ENCODE measurements at regions not wholly inside any gene's neighbourhood (a gene's known extent, or its start where the extent isn't known, plus 50 kb on each side); places are given as distances from the start of the nearest gene placed in this dataset.

DNA sequence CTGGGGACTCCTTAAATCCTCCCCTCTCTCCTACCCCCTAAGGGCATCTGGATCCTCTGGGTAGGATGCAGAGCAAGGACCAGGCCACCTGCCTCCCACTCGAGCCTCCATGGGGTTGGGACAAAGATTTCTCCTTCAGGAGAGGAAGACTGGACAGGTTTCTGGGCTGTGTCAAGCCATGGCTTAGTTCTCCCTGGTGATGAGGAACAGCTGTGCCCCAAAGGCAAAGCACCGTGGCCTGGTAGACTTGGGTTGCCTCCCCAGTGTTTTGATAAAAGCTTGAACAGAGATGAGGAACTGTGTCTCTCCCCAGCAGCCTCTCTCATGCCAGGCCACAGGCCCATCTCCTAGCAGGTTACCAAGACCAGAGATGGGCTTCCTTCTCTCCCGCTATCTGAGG is 238.3 kb downstream of the WDR11 start:
- WGBS, 2 donors: 83 to 93% methylated on average over 2 to 3 of the region's 3 CpGs
- no peak for DNase-seq
- H3K36me3 ChIP-seq: no peaks in the 10 kb centered on the region

DNA sequence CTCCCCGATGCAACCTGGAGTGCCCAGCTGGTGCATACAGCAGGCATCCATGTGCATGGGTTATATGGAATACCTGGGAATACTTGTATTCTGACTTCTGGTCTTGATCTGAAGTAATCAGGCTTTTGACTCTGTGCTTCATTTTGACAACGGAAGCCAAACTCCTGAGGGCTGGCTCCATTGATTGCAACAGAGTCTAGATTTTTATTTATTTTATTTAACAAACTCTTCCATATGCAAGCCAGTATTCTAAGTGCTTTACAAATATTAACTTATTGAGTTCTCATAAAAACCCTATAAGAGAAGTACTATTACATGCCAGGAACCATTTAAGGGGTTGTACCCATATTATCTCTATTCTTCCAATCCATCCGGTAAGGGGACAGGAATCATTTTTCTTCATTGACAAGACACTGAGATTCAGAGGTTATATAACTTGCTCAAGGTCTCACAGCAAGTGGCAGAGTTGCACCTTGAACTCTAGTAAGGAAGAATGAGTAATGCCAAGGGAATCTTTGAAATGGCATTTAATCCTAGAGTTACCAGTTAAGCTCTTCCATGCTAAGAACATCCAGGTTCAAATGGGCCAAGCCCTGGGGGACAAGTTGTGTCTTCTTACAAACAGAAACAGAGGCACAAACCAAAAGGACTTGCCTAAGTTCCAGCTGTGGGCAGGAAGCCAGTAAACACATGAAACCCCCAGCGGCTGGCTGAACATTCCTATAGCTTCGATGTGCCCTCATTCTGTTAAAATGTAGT is 241.0 kb downstream of the WDR11 start:
- peak; percentile 39 to 43 for DNase-seq
- 63 to 64% methylated on average over 5 of the region's 5 CpGs for WGBS, 2 donors
- peak overlapping the region in 1 of 3 donors; percentile 2 for H3K27ac ChIP-seq

More for the DNA sequence above, 238.3 kb downstream of the WDR11 start:
- no peak for TF ChIP-seq POLR2A (IDR thresholded peaks at IDR 0.05)
- TF ChIP-seq, protein P1, sequence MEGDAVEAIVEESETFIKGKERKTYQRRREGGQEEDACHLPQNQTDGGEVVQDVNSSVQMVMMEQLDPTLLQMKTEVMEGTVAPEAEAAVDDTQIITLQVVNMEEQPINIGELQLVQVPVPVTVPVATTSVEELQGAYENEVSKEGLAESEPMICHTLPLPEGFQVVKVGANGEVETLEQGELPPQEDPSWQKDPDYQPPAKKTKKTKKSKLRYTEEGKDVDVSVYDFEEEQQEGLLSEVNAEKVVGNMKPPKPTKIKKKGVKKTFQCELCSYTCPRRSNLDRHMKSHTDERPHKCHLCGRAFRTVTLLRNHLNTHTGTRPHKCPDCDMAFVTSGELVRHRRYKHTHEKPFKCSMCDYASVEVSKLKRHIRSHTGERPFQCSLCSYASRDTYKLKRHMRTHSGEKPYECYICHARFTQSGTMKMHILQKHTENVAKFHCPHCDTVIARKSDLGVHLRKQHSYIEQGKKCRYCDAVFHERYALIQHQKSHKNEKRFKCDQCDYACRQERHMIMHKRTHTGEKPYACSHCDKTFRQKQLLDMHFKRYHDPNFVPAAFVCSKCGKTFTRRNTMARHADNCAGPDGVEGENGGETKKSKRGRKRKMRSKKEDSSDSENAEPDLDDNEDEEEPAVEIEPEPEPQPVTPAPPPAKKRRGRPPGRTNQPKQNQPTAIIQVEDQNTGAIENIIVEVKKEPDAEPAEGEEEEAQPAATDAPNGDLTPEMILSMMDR (IDR thresholded peaks at IDR 0.05): no peak
- Histone ChIP-seq H3K27ac (no peak overlapping the region), H3K9me3 (no peaks in the 10 kb centered on the region), H3K4me3 (replicated peaks in 1 of 3) (no peak overlapping the region), H3K27me3 (no peaks in the 10 kb centered on the region), H3K4me1 (peaks cover 0 to 4% of the 10 kb centered on the region in 2 donors)
- intact Hi-C loops (cut with DNase I): no loop called here

DNA sequence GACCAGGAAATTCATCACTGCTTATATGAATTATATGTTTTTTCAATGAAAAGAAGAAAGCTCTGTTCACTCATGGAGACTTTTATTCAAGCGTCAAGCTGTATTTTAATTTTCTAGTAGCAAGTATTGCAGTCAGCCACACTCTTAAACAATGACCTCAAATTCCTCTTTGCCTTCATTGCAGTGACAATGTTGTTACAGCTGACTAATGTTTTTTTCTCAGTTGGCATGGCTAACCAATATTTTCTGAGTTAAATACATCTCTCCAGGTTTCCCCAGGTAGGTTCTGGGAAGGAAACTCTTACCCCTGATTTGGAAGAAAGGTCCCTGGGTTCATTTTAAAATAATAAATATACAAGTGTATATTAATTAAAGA is 241.5 kb downstream of the WDR11 start:
- WGBS, 2 donors: 25 to 38% methylated on average over 1 of the region's 1 CpG
- Histone ChIP-seq H3K36me3 (no peaks in the 10 kb centered on the region), H3K27ac (peak overlapping the region in 1 of 3 donors; percentile 2), H3K27me3 (no peaks in the 10 kb centered on the region), H3K9me3 (no peaks in the 10 kb centered on the region), H3K4me1 (peaks cover 0 to 4% of the 10 kb centered on the region in 2 donors), H3K4me3 (replicated peaks in 1 of 3) (no peak overlapping the region)
- no peak for DNase-seq
- TF ChIP-seq, protein P1 (IDR thresholded peaks at IDR 0.05): no peak
- TF ChIP-seq POLR2A (IDR thresholded peaks at IDR 0.05): no peak
- intact Hi-C loops (cut with DNase I): no loop called here

More for the DNA sequence above, 241.0 kb downstream of the WDR11 start:
- peaks cover 0 to 4% of the 10 kb centered on the region in 2 donors for H3K4me1 ChIP-seq
- H3K27me3 ChIP-seq: no peaks in the 10 kb centered on the region
- H3K36me3 ChIP-seq: no peaks in the 10 kb centered on the region
- TF ChIP-seq, protein P1 (IDR thresholded peaks at IDR 0.05): no peak
- TF ChIP-seq POLR2A (IDR thresholded peaks at IDR 0.05): no peak
- H3K4me3 ChIP-seq (replicated peaks in 1 of 3): no peak overlapping the region
- no peaks in the 10 kb centered on the region for H3K9me3 ChIP-seq
- intact Hi-C loops (cut with DNase I): no loop called here

DNA sequence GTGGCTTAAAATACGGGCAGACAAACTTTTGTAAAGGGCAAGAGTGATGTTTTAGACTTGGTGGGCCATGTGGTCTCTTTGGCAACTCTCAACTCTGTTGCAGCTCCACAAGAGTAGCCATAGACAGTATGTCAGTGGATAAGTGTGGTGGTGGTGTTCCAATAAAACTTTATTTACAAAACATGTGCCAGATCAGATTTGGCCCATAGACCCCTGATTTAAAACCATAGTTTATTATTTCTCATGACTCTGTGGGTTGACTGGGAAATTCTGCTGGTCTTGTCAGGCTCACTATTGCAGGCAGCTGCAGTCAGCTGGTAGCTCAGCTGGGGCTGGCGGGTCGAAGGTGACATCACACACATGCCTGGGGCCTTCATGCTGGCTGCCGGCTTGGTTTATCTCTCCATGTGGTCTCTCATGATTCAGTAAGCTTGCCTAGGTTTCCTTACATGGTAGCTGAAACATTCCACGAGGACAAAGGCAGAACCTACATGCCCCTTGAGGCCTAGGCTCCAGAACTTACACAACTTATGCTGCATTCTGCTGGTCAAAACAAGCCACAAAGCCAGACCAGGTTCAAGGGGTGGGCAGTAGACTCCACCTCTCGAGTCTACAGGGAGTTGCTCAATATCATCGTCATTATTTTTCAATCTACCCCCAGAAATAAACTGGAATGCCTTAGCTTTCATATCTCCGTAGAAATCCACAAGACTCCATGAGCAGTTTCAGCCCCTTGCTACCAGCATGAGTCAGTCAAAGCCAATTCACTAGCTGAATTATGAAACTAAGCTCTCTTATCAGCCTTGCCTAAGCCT is 245.7 kb downstream of the WDR11 start:
- Histone ChIP-seq H3K4me3 (replicated peaks in 1 of 3) (no peak overlapping the region), H3K27me3 (no peaks in the 10 kb centered on the region), H3K36me3 (no peaks in the 10 kb centered on the region), H3K27ac (no peak overlapping the region), H3K4me1 (peaks cover 0 to 4% of the 10 kb centered on the region in 2 donors), H3K9me3 (no peaks in the 10 kb centered on the region)
- DNase-seq: no peak
- intact Hi-C loops (cut with DNase I): no loop called here
- 77 to 93% methylated on average over 5 to 8 of the region's 8 CpGs for WGBS, 2 donors
- TF ChIP-seq, protein P1 (IDR thresholded peaks at IDR 0.05): no peak
- TF ChIP-seq POLR2A (IDR thresholded peaks at IDR 0.05): no peak

DNA sequence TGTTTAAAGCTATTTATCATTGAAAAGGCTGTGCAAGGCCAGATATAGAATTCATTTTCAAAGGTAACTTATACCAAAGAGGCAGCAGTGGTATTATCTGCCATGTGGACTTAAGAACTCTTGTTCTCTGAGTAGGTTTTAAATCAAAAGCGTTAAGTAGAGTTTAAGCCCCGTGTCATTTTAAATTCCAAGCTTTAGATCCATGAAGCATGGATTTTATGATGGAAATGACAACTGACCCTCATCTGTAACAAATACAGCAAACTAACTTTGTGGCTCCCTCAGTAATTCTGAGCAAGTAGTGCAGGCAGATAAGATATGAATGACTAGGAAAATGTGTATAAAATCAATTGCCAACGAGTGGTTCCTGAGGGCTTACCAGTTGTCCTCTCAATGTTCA is 247.0 kb downstream of the WDR11 start:
- no peak overlapping the region for H3K27ac ChIP-seq

More for the DNA sequence above, 247.0 kb downstream of the WDR11 start:
- no peak for TF ChIP-seq POLR2A (IDR thresholded peaks at IDR 0.05)
- TF ChIP-seq, protein P1 (IDR thresholded peaks at IDR 0.05): no peak
- DNase-seq: no peak
- 60 to 61% methylated on average over 3 of the region's 3 CpGs for WGBS, 2 donors
- Histone ChIP-seq H3K4me3 (replicated peaks in 1 of 3) (no peak overlapping the region), H3K36me3 (no peaks in the 10 kb centered on the region), H3K4me1 (no peaks in the 10 kb centered on the region), H3K9me3 (no peaks in the 10 kb centered on the region), H3K27me3 (no peaks in the 10 kb centered on the region)
- intact Hi-C loops (cut with DNase I): no loop called here

All from thyroid gland (tissue), 4 donors.